Parathyroid adenoma (tissue), 2 donors: ENCODE measurements at regions not wholly inside any gene's neighbourhood (a gene's known extent, or its start where the extent isn't known, plus 50 kb on each side); places are given as distances from the start of the nearest gene placed in this dataset.

Experiments
- H2AFZ ChIP-seq: fragments of 300-600 bp; sonication (generic); one replicate; pipeline ENCODE4 v1.7.0; 2017; ENCODE audit warnings: antibody characterized with exemption, mild to moderate bottlenecking
- H3K27ac ChIP-seq: fragments of 300-600 bp; sonication (generic); one replicate; pipeline ENCODE4 v1.7.0; 2017
- H3K27me3 ChIP-seq: fragments of 300-600 bp; sonication (generic); one replicate; pipeline ENCODE4 v1.7.0; 2017; ENCODE audit warnings: low read length; ENCODE audit not compliant: control insufficient read depth, insufficient read depth
- H3K36me3 ChIP-seq: fragments of 300-600 bp; sonication (generic); one replicate; pipeline ENCODE4 v1.7.0; 2017; ENCODE audit warnings: low read length; ENCODE audit not compliant: control insufficient read depth, insufficient read depth
- H3K4me1 ChIP-seq: fragments of 300-600 bp; sonication (generic); one replicate; pipeline ENCODE4 v1.7.0; 2017; ENCODE audit warnings: control low read depth
- H3K4me2 ChIP-seq: fragments of 300-600 bp; sonication (generic); one replicate; pipeline ENCODE4 v1.7.0; 2017; ENCODE audit warnings: low read length
- H3K4me3 ChIP-seq: fragments of 300-600 bp; sonication (generic); one replicate; pipeline ENCODE4 v1.7.0; 2017; ENCODE audit warnings: low read depth, low read length
- H3K79me2 ChIP-seq: fragments of 300-600 bp; sonication (generic); one replicate; pipeline ENCODE4 v1.7.0; 2017; ENCODE audit warnings: control low read depth
- H3K9ac ChIP-seq: fragments of 300-600 bp; sonication (generic); one replicate; pipeline ENCODE4 v1.7.0; 2017; ENCODE audit warnings: mild to moderate bottlenecking
- H3K9me3 ChIP-seq: fragments of 300-600 bp; sonication (generic); one replicate; pipeline ENCODE4 v1.7.0; 2017; ENCODE audit warnings: low read length; ENCODE audit not compliant: control insufficient read depth
- TF ChIP-seq, protein P1 (sequence below): fragments of 300-600 bp; sonication (generic); IDR thresholded peaks from one replicate; pipeline ENCODE4 v1.7.0; 2017; ENCODE audit warnings: antibody characterized with exemption, mild to moderate bottlenecking
- donor health status: primary hyperparathyroidism.

DNA sequence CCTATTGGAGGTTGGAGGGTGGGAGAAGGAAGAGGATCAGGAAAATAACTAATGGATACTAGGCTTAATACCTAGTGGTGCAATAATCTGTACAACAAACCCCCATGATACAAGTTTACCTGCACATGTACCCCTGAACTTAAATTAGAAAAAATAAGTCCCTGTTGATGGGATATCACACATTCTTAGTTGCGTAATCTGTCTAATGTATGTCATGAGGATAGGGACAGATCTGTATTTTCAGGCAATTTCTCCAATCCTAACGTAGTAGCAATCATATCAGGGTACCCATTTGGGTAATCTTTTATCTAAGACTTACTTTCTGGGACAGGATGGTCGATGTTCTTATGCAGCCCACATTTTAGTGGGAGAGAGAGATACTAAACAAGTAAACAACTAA, 239.1 kb upstream of the AZI2 start:
- no peaks in the 10 kb centered on the region for H3K4me1 ChIP-seq
- H3K4me3 ChIP-seq = no peak overlapping the region
- H3K27me3 ChIP-seq = no peaks in the 10 kb centered on the region
- H3K9ac ChIP-seq = no peak overlapping the region
- H3K27ac ChIP-seq = no peak overlapping the region
- no peak overlapping the region for H2AFZ ChIP-seq
- TF ChIP-seq, protein P1, sequence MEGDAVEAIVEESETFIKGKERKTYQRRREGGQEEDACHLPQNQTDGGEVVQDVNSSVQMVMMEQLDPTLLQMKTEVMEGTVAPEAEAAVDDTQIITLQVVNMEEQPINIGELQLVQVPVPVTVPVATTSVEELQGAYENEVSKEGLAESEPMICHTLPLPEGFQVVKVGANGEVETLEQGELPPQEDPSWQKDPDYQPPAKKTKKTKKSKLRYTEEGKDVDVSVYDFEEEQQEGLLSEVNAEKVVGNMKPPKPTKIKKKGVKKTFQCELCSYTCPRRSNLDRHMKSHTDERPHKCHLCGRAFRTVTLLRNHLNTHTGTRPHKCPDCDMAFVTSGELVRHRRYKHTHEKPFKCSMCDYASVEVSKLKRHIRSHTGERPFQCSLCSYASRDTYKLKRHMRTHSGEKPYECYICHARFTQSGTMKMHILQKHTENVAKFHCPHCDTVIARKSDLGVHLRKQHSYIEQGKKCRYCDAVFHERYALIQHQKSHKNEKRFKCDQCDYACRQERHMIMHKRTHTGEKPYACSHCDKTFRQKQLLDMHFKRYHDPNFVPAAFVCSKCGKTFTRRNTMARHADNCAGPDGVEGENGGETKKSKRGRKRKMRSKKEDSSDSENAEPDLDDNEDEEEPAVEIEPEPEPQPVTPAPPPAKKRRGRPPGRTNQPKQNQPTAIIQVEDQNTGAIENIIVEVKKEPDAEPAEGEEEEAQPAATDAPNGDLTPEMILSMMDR = no peak
- H3K79me2 ChIP-seq = no peaks in the 10 kb centered on the region
- no peaks in the 10 kb centered on the region for H3K9me3 ChIP-seq
- H3K36me3 ChIP-seq = no peaks in the 10 kb centered on the region
- no peak overlapping the region for H3K4me2 ChIP-seq

DNA sequence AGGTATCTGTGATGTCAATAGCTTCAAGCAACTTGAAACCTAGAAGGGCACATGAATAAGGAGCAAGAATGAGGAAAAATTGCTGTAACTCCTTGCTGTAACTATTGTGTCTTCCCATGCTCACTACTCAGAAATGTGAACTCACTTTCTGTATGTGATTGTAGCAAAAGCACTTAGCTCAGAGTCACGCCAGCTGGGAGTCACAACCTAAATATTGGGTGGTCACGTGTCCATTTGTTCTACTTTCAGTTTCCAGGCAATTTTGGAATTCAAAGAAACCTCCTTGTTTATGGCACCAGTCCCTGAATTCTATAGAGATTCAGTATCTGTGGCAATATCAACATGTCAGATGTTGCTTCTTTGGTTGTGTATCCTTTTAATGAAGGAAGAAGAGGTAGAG, 241.6 kb upstream of the AZI2 start:
- Histone ChIP-seq H3K36me3 (no peaks in the 10 kb centered on the region), H2AFZ (no peak overlapping the region), H3K9ac (no peak overlapping the region), H3K27me3 (no peaks in the 10 kb centered on the region), H3K4me1 (no peaks in the 10 kb centered on the region), H3K27ac (no peak overlapping the region), H3K4me3 (no peak overlapping the region), H3K9me3 (no peaks in the 10 kb centered on the region), H3K4me2 (no peak overlapping the region), H3K79me2 (no peaks in the 10 kb centered on the region)
- TF ChIP-seq, protein P1 = no peak

DNA sequence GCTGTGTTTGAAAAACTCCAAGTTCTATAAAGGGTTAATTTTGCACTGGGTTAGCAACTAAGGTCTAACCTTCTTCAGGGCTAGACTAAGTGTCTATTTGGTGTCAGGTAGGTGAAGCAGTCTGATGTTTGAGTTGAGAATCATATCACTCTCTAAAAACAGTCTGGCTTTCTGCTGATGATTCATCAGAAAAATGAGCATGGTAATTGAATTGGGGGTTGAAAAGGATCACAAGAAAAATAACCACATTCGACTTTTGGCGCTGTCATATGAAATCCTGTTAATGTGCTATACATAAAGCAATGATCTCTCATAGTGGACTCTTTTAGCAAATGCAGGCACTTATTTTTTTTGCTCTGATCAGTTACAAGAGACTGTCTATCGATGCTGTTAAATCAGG, 242.2 kb upstream of the AZI2 start:
- Histone ChIP-seq H3K27me3 (no peaks in the 10 kb centered on the region), H3K4me2 (no peak overlapping the region), H3K27ac (no peak overlapping the region), H3K36me3 (no peaks in the 10 kb centered on the region), H3K4me1 (no peaks in the 10 kb centered on the region), H3K4me3 (no peak overlapping the region), H3K79me2 (no peaks in the 10 kb centered on the region), H3K9ac (no peak overlapping the region), H2AFZ (no peak overlapping the region), H3K9me3 (no peaks in the 10 kb centered on the region)
- TF ChIP-seq, protein P1 = no peak

DNA sequence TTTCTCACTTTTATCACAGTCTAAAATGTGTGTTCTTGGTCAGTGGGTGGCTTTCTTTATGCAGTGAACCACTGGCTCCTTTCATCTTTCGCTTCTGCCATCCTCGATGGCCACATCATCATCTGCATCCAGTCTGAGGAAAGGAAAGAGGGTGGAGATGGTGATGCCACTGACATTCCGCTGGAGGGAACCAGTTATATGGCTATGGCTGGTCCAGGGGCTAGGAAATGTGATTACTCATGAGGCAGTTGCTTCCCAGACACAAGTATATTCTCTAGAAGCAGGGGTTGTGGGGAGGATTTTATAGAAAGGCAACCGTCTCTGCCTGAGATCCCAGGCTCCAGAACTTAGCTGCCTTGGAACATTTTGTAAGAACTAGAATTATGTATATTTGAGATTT, 246.7 kb upstream of the AZI2 start:
- no peak overlapping the region for H3K9ac ChIP-seq
- H3K4me3 ChIP-seq = no peak overlapping the region
- no peaks in the 10 kb centered on the region for H3K4me1 ChIP-seq
- no peaks in the 10 kb centered on the region for H3K27me3 ChIP-seq
- no peaks in the 10 kb centered on the region for H3K79me2 ChIP-seq
- H3K9me3 ChIP-seq = no peaks in the 10 kb centered on the region
- no peak overlapping the region for H2AFZ ChIP-seq
- H3K27ac ChIP-seq = no peak overlapping the region
- H3K36me3 ChIP-seq = no peaks in the 10 kb centered on the region
- TF ChIP-seq, protein P1 = no peak
- H3K4me2 ChIP-seq = no peak overlapping the region

- no peaks in the 10 kb centered on the region for H3K27me3 ChIP-seq
- no peak overlapping the region for H3K4me2 ChIP-seq
- H3K36me3 ChIP-seq = no peaks in the 10 kb centered on the region
- no peak overlapping the region for H3K4me3 ChIP-seq
- no peaks in the 10 kb centered on the region for H3K9me3 ChIP-seq
- no peaks in the 10 kb centered on the region for H3K4me1 ChIP-seq
- H3K9ac ChIP-seq = no peak overlapping the region
- H3K27ac ChIP-seq = no peak overlapping the region
- H3K79me2 ChIP-seq = no peaks in the 10 kb centered on the region
- TF ChIP-seq, protein P1 = no peak
- no peak overlapping the region for H2AFZ ChIP-seq
Observed at GRCh38 chr3:28597452-28597851, 248.8 kb upstream of the AZI2 start.
